ENCODE measurements at regions not wholly inside any gene's neighbourhood (a gene's known extent, or its start where the extent isn't known, plus 50 kb on each side); places are given as distances from the start of the nearest gene placed in this dataset.

DNA sequence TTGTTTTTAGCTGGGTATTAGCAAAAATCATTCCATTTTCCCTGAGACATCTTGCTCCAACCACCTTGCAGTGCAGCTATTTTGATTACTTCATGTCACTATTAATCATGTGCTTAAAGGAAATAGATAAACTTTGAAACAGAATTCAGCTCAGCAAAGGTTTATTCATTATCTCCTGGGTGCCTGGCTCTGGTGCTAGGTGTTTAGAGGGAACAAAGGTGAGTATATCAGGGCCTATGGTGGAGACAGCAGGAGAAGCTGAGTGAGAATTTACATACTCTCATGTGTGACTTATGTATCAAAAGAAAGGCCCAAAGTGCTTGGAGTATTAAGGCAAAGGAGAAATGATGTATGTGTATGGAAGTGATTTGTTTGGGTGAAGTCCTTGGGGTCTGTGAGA, 63.8 kb upstream of the BMP2 start:
- TF ChIP-seq POLR2A (IDR thresholded peaks at IDR 0.05): no peak
- TF ChIP-seq, protein P1, sequence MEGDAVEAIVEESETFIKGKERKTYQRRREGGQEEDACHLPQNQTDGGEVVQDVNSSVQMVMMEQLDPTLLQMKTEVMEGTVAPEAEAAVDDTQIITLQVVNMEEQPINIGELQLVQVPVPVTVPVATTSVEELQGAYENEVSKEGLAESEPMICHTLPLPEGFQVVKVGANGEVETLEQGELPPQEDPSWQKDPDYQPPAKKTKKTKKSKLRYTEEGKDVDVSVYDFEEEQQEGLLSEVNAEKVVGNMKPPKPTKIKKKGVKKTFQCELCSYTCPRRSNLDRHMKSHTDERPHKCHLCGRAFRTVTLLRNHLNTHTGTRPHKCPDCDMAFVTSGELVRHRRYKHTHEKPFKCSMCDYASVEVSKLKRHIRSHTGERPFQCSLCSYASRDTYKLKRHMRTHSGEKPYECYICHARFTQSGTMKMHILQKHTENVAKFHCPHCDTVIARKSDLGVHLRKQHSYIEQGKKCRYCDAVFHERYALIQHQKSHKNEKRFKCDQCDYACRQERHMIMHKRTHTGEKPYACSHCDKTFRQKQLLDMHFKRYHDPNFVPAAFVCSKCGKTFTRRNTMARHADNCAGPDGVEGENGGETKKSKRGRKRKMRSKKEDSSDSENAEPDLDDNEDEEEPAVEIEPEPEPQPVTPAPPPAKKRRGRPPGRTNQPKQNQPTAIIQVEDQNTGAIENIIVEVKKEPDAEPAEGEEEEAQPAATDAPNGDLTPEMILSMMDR (IDR thresholded peaks at IDR 0.05): no peak
- no peak for TF ChIP-seq POLR2AphosphoS5 (IDR thresholded peaks at IDR 0.05)

All from breast epithelium (tissue), 3 donors.